Right cardiac atrium (tissue), 5 donors: ENCODE measurements at regions not wholly inside any gene's neighbourhood (a gene's known extent, or its start where the extent isn't known, plus 50 kb on each side); places are given as distances from the start of the nearest gene placed in this dataset.

Experiments
- ATAC-seq, 2 donors: fragments of 200-7000 bp; cut with Tn5 transposase; one replicate each; pipeline versions ENCODE4 v1.8.0 to v1.9.1; 2020; ENCODE audit warnings: moderate library complexity in 2 of 2, mild to moderate bottlenecking in 1 of 2
- DNase-seq, 3 donors: peaks; one replicate each; pipeline ENCODE4 v3.0.0-alpha.2; 2020
- H3K27ac ChIP-seq: one replicate; pipeline ENCODE4 v1.5.1; 2013; ENCODE audit warnings: mild to moderate bottlenecking, low read length, control low read depth, moderate library complexity
- H3K27me3 ChIP-seq: one replicate; pipeline ENCODE4 v1.6.1; 2013; ENCODE audit not compliant: control insufficient read depth, insufficient read depth
- H3K4me1 ChIP-seq: one replicate; pipeline ENCODE4 v1.6.1; 2013; ENCODE audit warnings: low read length; ENCODE audit not compliant: control insufficient read depth, insufficient read depth
- H3K4me3 ChIP-seq: one replicate; pipeline ENCODE4 v1.5.1; 2013; ENCODE audit warnings: low read length, control low read depth
- H3K9me3 ChIP-seq: one replicate; pipeline ENCODE4 v1.6.1; 2013; ENCODE audit warnings: low read length; ENCODE audit not compliant: control insufficient read depth
- WGBS: extraction: QIAGEN DNeasy Blood & Tissue Kit; methylation state at CpG from one replicate; pipeline ENCODE4 v1.1.7; 2013; 5-methylcytosine and 5-hydroxymethylcytosine counted together
- intact Hi-C, 4 donors: fragments of 100-400 bp; cut with DNase I; formaldehyde crosslinking; loops; one replicate each; pipeline versions ENCODE4 v1.11.0 to v1.14.0; 2022 to 2023
- donor health status: healthy with polysubstance abuse.
- donor health status: DM: no; HTN: yes; CAD: no.
- donor health status: DM: no; HTN: no; CAD: no.
- donor health status: DM: no; HTN: yes; CAD: no; lungs with severe emphysema.
- donor health status: DM: yes; HTN: yes; CAD: no.

- Histone ChIP-seq H3K4me3 (no peak overlapping the region), H3K27ac (no peak overlapping the region), H3K9me3 (no peaks in the 10 kb centered on the region), H3K27me3 (no peaks in the 10 kb centered on the region), H3K4me1 (no peaks in the 10 kb centered on the region)
- intact Hi-C loops: no loop called here
- ATAC-seq: no peak
- no peak for DNase-seq
Observed at GRCh38 chr14:42013153-42013552, 406.5 kb downstream of the LRFN5 start.

- intact Hi-C loops: no loop called here
Observed at GRCh38 chr14:42011221-42011620, 404.5 kb downstream of the LRFN5 start.

GRCh38 chr14:42004321-42004720 is 397.6 kb downstream of the LRFN5 start:
- WGBS: 53% methylated on average over 1 of the region's 1 CpG
- no peaks in the 10 kb centered on the region for H3K27me3 ChIP-seq
- H3K4me1 ChIP-seq: no peaks in the 10 kb centered on the region
- DNase-seq (no peak), ATAC-seq (no peak)
- no peak overlapping the region for H3K4me3 ChIP-seq
- H3K9me3 ChIP-seq: no peaks in the 10 kb centered on the region
- H3K27ac ChIP-seq: no peak overlapping the region
- intact Hi-C loops: no loop called here

More at GRCh38 chr14:42011221-42011620, 404.5 kb downstream of the LRFN5 start:
- ATAC-seq (no peak), DNase-seq (no peak)
- H3K27me3 ChIP-seq: no peaks in the 10 kb centered on the region
- no peaks in the 10 kb centered on the region for H3K9me3 ChIP-seq
- WGBS: 31% methylated on average over 1 of the region's 1 CpG
- H3K4me3 ChIP-seq: no peak overlapping the region
- no peaks in the 10 kb centered on the region for H3K4me1 ChIP-seq
- no peak overlapping the region for H3K27ac ChIP-seq

- DNase-seq (no peak), ATAC-seq (no peak)
- H3K27ac ChIP-seq: no peak overlapping the region
- intact Hi-C loops: no loop called here
- WGBS: 68% methylated on average over 2 of the region's 2 CpGs
- no peaks in the 10 kb centered on the region for H3K4me1 ChIP-seq
- H3K27me3 ChIP-seq: no peaks in the 10 kb centered on the region
- H3K4me3 ChIP-seq: no peak overlapping the region
- no peaks in the 10 kb centered on the region for H3K9me3 ChIP-seq
Observed at GRCh38 chr14:42002141-42002540, 395.5 kb downstream of the LRFN5 start.

GRCh38 chr14:42001431-42001830 is 394.8 kb downstream of the LRFN5 start:
- Histone ChIP-seq H3K4me1 (no peaks in the 10 kb centered on the region), H3K9me3 (no peaks in the 10 kb centered on the region), H3K27ac (no peak overlapping the region), H3K27me3 (no peaks in the 10 kb centered on the region), H3K4me3 (no peak overlapping the region)
- 60% methylated on average over 3 of the region's 3 CpGs for WGBS
- intact Hi-C loops: no loop called here
- DNase-seq (no peak), ATAC-seq (no peak)

GRCh38 chr14:42000450-42000849 is 393.8 kb downstream of the LRFN5 start:
- WGBS: 42% methylated on average over 1 of the region's 1 CpG
- ATAC-seq: no peak
- intact Hi-C loops: no loop called here

GRCh38 chr14:41993687-41994086 is 387.0 kb downstream of the LRFN5 start:
- Histone ChIP-seq H3K9me3 (no peaks in the 10 kb centered on the region), H3K27ac (no peak overlapping the region), H3K4me3 (no peak overlapping the region), H3K4me1 (no peaks in the 10 kb centered on the region), H3K27me3 (no peaks in the 10 kb centered on the region)
- no peak for DNase-seq
- ATAC-seq: no peak
- 63% methylated on average over 1 of the region's 1 CpG for WGBS
- intact Hi-C loops: no loop called here

More at GRCh38 chr14:42000450-42000849, 393.8 kb downstream of the LRFN5 start:
- DNase-seq: no peak
- no peaks in the 10 kb centered on the region for H3K9me3 ChIP-seq
- no peaks in the 10 kb centered on the region for H3K4me1 ChIP-seq
- H3K27ac ChIP-seq: no peak overlapping the region
- no peaks in the 10 kb centered on the region for H3K27me3 ChIP-seq
- H3K4me3 ChIP-seq: no peak overlapping the region

- intact Hi-C loops: no loop called here
- no peak overlapping the region for H3K4me3 ChIP-seq
- H3K27me3 ChIP-seq: no peaks in the 10 kb centered on the region
- no peaks in the 10 kb centered on the region for H3K9me3 ChIP-seq
- ATAC-seq (no peak), DNase-seq (no peak)
- no peak overlapping the region for H3K27ac ChIP-seq
- no peaks in the 10 kb centered on the region for H3K4me1 ChIP-seq
Observed at GRCh38 chr14:41986700-41987099, 380.0 kb downstream of the LRFN5 start.

- 50% methylated on average over 2 of the region's 2 CpGs for WGBS
- no peaks in the 10 kb centered on the region for H3K4me1 ChIP-seq
- no peak overlapping the region for H3K4me3 ChIP-seq
- DNase-seq (no peak), ATAC-seq (no peak)
- H3K27me3 ChIP-seq: no peaks in the 10 kb centered on the region
- no peak overlapping the region for H3K27ac ChIP-seq
- H3K9me3 ChIP-seq: no peaks in the 10 kb centered on the region
- intact Hi-C loops: no loop called here
Observed at GRCh38 chr14:41986083-41986645, 379.5 kb downstream of the LRFN5 start.

GRCh38 chr14:41973178-41973577 is 366.5 kb downstream of the LRFN5 start:
- no peak for ATAC-seq
- no peak overlapping the region for H3K4me3 ChIP-seq
- no peaks in the 10 kb centered on the region for H3K9me3 ChIP-seq
- no peaks in the 10 kb centered on the region for H3K4me1 ChIP-seq
- intact Hi-C loops: no loop called here
- H3K27me3 ChIP-seq: no peaks in the 10 kb centered on the region
- 48% methylated on average over 2 of the region's 2 CpGs for WGBS
- H3K27ac ChIP-seq: no peak overlapping the region
- DNase-seq: no peak

- Histone ChIP-seq H3K9me3 (no peaks in the 10 kb centered on the region), H3K4me1 (no peaks in the 10 kb centered on the region), H3K4me3 (no peak overlapping the region), H3K27me3 (no peaks in the 10 kb centered on the region), H3K27ac (no peak overlapping the region)
- ATAC-seq: no peak
- no peak for DNase-seq
- intact Hi-C loops: no loop called here
Observed at GRCh38 chr14:41972531-41972930, 365.9 kb downstream of the LRFN5 start.

- intact Hi-C loops: no loop called here
- Histone ChIP-seq H3K27me3 (no peaks in the 10 kb centered on the region), H3K4me1 (no peaks in the 10 kb centered on the region), H3K9me3 (no peaks in the 10 kb centered on the region), H3K27ac (no peak overlapping the region), H3K4me3 (no peak overlapping the region)
- WGBS: 39% methylated on average over 3 of the region's 3 CpGs
- DNase-seq (no peak), ATAC-seq (no peak)
Observed at GRCh38 chr14:41960281-41960680, 353.6 kb downstream of the LRFN5 start.
